ENCODE measurements at regions not wholly inside any gene's neighbourhood (a gene's known extent, or its start where the extent isn't known, plus 50 kb on each side); places are given as distances from the start of the nearest gene placed in this dataset.

GRCh38 chr13:73741111-73741510, 393.1 kb downstream of the KLF12 start:
- H3K79me2 ChIP-seq (ENCODE audit: low read length) = no peaks in the 10 kb centered on the region
- BruUV-seq (replicated peaks) = no TSS peak
- ChIA-PET POLR2A (ENCODE audit: unreplicated experiment) (no interaction called here), CTCF (no interaction called here)
- no peaks in the 10 kb centered on the region for H3K36me3 ChIP-seq (ENCODE audit: low read depth, low read length)
- ATAC-seq = no peak
- H3K27ac ChIP-seq (ENCODE audit: low read length) = no peak overlapping the region
- no peaks in the 10 kb centered on the region for H4K20me1 ChIP-seq (ENCODE audit: low read length)
- H2AFZ ChIP-seq (ENCODE audit: low read length) = no peak overlapping the region
- H3K9me2 ChIP-seq (replicated peaks; ENCODE audit: low read length) = no peaks in the 10 kb centered on the region
- H3K27me3 ChIP-seq (ENCODE audit: low read length) = no peaks in the 10 kb centered on the region
- no peaks in the 10 kb centered on the region for H3F3A ChIP-seq (ENCODE audit: low read length, unreplicated experiment)
- intact Hi-C loops (cut with micrococcal nuclease) = no loop called here
- TF ChIP-seq, protein P1, sequence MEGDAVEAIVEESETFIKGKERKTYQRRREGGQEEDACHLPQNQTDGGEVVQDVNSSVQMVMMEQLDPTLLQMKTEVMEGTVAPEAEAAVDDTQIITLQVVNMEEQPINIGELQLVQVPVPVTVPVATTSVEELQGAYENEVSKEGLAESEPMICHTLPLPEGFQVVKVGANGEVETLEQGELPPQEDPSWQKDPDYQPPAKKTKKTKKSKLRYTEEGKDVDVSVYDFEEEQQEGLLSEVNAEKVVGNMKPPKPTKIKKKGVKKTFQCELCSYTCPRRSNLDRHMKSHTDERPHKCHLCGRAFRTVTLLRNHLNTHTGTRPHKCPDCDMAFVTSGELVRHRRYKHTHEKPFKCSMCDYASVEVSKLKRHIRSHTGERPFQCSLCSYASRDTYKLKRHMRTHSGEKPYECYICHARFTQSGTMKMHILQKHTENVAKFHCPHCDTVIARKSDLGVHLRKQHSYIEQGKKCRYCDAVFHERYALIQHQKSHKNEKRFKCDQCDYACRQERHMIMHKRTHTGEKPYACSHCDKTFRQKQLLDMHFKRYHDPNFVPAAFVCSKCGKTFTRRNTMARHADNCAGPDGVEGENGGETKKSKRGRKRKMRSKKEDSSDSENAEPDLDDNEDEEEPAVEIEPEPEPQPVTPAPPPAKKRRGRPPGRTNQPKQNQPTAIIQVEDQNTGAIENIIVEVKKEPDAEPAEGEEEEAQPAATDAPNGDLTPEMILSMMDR (conservative IDR thresholded peaks at IDR 0.05; ENCODE audit: low read depth, low read length) = no peak
- no peak for TF ChIP-seq EZH2phosphoT487 (IDR thresholded peaks at IDR 0.05; ENCODE audit: borderline replicate concordance, low read length)
- no peak for TF ChIP-seq EZH2 (IDR thresholded peaks at IDR 0.05; ENCODE audit: low read length, unreplicated experiment)
- H3K9me3 ChIP-seq (ENCODE audit: low read length) = no peaks in the 10 kb centered on the region
- no peak overlapping the region for H3K4me3 ChIP-seq (ENCODE audit: low read length)
- H3K4me2 ChIP-seq (ENCODE audit: low read length) = no peak overlapping the region
- H3K4me1 ChIP-seq (ENCODE audit: insufficient read depth, low read length) = no peaks in the 10 kb centered on the region
- no peak for DNase-seq
- no peak overlapping the region for H3K9ac ChIP-seq (ENCODE audit: low read length)

DNA sequence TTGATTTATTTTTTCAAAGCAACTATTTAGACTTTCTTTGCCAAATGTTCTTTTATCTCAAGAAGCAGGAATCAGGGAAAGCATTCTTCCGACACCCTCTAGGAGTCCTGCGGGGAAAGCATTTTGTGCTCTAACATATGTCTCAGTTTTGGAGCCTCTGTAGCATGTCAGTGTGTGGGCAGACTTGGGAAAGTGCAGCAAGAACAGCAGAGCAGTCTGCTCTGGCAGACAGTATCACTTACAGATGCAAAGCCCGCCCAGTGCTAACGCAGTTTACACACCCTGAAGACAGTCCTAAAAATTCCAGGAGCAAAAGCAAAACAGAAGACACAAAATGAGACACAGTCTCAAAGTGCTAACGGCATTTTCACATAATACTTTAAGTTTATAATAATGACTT, 393.5 kb downstream of the KLF12 start:
- H4K20me1 ChIP-seq (ENCODE audit: low read length) = no peaks in the 10 kb centered on the region
- ATAC-seq = no peak
- no peak for DNase-seq
- no peak overlapping the region for H3K4me2 ChIP-seq (ENCODE audit: low read length)
- H3K36me3 ChIP-seq (ENCODE audit: low read depth, low read length) = no peaks in the 10 kb centered on the region
- no peaks in the 10 kb centered on the region for H3K79me2 ChIP-seq (ENCODE audit: low read length)
- H3K9me3 ChIP-seq (ENCODE audit: low read length) = no peaks in the 10 kb centered on the region
- intact Hi-C loops (cut with micrococcal nuclease) = no loop called here
- no peak for TF ChIP-seq EZH2phosphoT487 (IDR thresholded peaks at IDR 0.05; ENCODE audit: borderline replicate concordance, low read length)
- no peak for TF ChIP-seq EZH2 (IDR thresholded peaks at IDR 0.05; ENCODE audit: low read length, unreplicated experiment)
- TF ChIP-seq, protein P1 (conservative IDR thresholded peaks at IDR 0.05; ENCODE audit: low read depth, low read length) = no peak
- BruUV-seq (replicated peaks) = no TSS peak
- POLR2A ChIA-PET (ENCODE audit: unreplicated experiment) = no interaction called here
- no peak overlapping the region for H3K27ac ChIP-seq (ENCODE audit: low read length)
- H3K4me1 ChIP-seq (ENCODE audit: insufficient read depth, low read length) = no peaks in the 10 kb centered on the region
- H3F3A ChIP-seq (ENCODE audit: low read length, unreplicated experiment) = no peaks in the 10 kb centered on the region
- no peaks in the 10 kb centered on the region for H3K9me2 ChIP-seq (replicated peaks; ENCODE audit: low read length)
- H3K27me3 ChIP-seq (ENCODE audit: low read length) = no peaks in the 10 kb centered on the region
- H3K4me3 ChIP-seq (ENCODE audit: low read length) = no peak overlapping the region
- no peak overlapping the region for H3K9ac ChIP-seq (ENCODE audit: low read length)
- H2AFZ ChIP-seq (ENCODE audit: low read length) = no peak overlapping the region
- CTCF ChIA-PET = no interaction called here

DNA sequence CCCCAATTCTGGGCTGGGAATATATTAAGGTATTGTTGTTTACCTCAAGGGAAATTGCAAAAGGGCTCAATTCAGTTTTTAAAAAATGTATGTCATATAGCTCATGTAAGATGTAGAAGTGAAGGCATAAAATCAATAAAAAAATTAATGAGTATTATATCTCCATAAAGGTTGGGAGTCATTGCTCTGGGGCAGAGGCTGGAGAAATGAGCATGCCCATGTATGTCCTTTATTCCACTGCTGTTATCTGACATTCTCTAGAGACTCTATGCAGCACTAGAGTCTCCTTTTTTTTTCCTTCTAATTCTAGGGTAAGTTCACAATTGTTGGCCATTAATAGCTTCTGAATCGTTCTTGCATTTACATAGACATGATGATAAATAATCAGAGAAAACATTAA, 394.8 kb downstream of the KLF12 start:
- intact Hi-C loops (cut with micrococcal nuclease) = no loop called here
- DNase-seq (no peak), ATAC-seq (no peak)
- Histone ChIP-seq H3K9ac (ENCODE audit: low read length) (no peak overlapping the region), H3K27me3 (ENCODE audit: low read length) (no peaks in the 10 kb centered on the region), H3F3A (ENCODE audit: low read length, unreplicated experiment) (no peaks in the 10 kb centered on the region), H3K4me1 (ENCODE audit: insufficient read depth, low read length) (no peaks in the 10 kb centered on the region), H3K27ac (ENCODE audit: low read length) (no peak overlapping the region), H3K4me3 (ENCODE audit: low read length) (no peak overlapping the region), H3K9me3 (ENCODE audit: low read length) (no peaks in the 10 kb centered on the region), H3K36me3 (ENCODE audit: low read depth, low read length) (no peaks in the 10 kb centered on the region), H4K20me1 (ENCODE audit: low read length) (no peaks in the 10 kb centered on the region), H3K9me2 (replicated peaks; ENCODE audit: low read length) (no peaks in the 10 kb centered on the region), H2AFZ (ENCODE audit: low read length) (no peak overlapping the region), H3K4me2 (ENCODE audit: low read length) (no peak overlapping the region), H3K79me2 (ENCODE audit: low read length) (no peaks in the 10 kb centered on the region)
- no TSS peak for BruUV-seq (replicated peaks)
- ChIA-PET CTCF (no interaction called here), POLR2A (ENCODE audit: unreplicated experiment) (no interaction called here)
- no peak for TF ChIP-seq EZH2phosphoT487 (IDR thresholded peaks at IDR 0.05; ENCODE audit: borderline replicate concordance, low read length)
- TF ChIP-seq, protein P1 (conservative IDR thresholded peaks at IDR 0.05; ENCODE audit: low read depth, low read length) = no peak
- TF ChIP-seq EZH2 (IDR thresholded peaks at IDR 0.05; ENCODE audit: low read length, unreplicated experiment) = no peak

Measured in PC-3 (cell line).